ENCODE measurements at regions not wholly inside any gene's neighbourhood (a gene's known extent, or its start where the extent isn't known, plus 50 kb on each side); places are given as distances from the start of the nearest gene placed in this dataset.

DNA sequence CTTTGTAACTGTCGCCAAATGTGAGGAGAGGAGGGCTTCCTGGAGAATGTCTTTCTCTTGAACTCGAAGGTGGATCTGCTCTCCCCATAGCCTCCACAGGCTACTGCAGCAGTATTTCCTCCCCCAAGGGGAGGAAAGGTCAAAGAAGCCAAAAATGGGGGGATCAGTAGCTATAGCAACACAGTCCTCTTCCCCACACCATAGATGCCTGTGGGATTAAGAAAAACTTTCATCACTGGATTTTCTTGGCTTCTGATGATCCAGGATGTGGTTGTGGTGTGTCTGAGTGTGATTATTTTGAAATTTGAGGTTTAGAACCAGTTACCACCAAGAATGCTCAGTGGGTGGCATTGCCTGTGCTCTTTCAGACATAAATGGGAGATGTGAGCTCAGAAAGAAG, 140.1 kb upstream of the SPACA1 start:
- no peak for DNase-seq

DNA sequence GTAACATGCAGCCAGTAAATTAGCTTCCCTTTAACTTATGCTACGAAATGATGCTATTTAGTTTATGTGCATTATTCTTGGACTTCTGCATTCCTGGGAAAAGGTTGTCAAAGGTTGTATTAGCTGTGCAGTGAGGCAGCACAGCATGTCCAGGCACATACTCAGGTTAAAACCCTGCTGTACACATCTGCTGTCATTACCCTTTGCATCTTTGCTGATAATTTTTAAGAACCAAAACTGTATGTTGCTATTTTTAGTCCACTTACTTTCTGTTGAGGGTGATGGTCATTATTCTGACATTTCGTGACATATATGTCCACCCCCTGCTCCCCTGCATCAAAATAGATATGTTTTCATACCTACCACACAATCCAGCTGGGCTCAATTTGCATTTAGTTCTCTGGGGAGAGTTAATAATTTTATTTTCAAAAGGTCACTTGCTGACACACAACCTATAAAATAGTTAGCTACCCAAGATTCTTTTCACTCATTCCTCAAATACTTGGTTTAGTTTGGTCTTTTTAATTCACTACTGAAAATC, 142.5 kb upstream of the SPACA1 start:
- DNase-seq, result no peak

DNA sequence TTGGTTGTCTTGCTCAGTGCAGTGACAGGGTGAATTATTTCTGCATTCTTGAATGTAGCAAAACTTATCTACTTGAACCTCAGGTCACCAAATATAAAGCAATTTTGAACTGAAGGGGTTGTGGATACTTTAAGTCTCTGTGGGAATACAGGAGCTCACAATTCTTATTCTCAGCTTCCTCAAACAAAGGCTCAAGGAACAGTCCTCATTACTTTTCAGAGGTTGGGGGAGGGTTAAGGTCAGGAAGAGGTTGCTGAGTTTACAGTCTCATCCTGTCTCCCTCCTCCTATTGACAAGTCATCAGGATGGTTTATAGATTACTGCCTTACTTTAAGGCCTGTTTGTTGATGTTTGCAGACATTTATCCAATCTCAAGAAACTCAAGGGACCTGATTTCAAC, 143.6 kb upstream of the SPACA1 start:
- no peak for DNase-seq

DNA sequence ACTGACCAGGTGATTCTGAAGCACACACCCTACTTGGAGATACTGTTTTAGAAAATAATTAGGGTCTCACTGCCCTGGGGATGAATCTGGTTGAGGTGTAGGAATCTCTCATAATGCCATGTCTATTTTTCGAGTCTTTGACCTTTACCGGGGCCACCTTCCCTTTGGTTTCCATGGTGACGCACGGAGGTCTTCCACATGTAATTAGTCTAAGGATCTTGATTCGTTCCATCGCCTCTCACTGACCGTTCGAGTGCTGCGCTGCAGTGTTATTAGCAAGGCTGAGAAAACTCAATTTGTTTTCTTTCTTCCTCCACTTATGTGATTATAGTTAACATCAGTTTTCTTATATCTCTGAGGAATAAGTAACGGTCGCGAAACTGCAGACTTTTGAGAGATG, 144.3 kb upstream of the SPACA1 start:
- DNase-seq, result no peak

DNA sequence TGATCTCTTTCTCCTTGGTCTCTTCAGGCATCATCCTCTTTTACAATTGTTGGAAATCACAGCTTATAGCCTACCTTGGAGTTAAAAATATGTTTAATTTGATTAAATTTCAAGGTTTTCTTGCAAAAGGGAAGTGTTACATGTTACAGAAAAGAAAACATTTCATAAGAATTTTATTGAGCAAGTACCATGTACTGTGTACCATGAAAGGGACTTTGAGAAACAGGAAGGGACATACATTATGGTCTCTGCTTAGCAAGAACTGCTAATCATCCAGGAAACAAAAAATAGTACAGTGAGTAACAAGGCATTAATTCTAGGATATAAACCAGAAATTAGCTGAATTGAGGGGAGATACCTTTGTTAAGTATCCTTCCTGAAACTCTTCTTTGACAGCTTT, 145.3 kb upstream of the SPACA1 start:
- DNase-seq, result no peak

DNA sequence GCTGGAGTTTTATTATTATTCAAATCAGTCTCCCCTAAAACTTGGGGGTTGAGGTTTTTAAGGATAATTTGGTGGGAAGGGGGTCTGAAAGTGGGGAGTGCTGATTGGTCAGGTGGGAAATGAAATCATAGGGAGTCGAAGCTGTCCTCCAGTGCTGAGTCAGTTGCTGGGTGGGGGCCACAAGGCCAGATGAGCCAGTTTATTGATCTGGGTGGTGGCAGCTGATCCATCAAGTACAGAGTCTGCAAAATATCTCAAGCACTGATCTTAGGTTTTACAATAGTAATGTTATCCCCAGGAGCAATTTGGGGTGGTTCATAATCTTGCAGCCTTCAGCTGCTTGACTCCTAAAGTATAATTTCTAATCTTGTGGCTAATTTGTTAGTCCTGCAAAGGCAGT, 146.0 kb upstream of the SPACA1 start:
- DNase-seq, result no peak

DNA sequence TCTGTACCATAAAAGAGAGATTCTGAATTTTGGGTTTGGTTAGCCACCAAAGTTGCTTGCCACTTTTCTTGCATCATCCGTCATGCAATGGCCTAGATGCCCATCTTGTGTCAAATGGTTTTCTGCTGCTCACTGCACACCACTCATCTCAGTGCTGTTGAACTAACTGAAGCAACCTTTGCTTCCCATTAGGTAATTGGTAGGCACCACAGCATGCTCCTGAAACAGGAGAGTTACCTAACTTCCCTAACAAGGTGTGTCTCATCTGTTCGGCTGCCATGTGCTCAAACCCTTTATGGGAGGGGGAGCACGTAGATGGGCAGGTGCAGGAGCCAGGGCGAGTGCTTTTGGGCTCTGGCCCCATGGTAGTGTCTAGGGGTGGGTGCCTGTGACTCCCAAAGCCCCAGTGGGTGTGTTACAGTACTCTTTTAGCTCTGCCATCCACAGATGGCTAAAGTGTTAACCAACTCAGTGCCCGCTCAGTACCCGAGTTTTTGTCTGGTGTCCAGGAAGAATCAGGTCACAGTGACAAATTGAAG, 147.4 kb upstream of the SPACA1 start:
- DNase-seq, result no peak

DNA sequence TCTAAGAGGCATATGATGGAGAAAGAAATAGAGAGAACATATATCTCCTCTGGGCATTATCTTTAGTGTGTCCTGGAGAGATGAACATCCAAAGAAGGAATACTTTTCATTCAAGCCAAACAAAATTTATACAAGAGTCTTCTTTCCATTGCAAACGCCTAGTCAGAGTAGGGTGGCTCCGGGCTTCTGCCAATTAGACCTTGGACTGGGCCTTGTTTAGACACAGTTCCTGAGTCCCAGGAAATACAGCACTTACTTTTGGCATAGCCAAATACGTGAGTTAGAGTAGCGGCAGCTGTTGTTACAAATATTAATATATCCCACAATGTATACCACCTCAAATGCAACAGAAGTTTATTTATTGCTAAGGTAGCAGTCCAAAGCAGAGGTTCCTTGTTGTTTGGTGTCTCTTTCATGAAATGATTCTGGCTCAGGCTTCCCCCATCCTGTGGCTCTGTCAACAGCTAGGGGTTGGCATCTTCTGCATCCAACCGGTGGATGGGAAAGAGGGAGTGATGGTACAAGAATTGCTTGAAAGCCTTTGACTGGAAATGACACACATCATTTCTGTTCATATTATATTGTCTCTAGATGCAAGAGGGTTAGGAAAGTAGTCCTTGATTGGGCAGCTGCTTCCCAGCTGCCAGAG, 148.0 kb upstream of the SPACA1 start:
- no peak for DNase-seq

DNA sequence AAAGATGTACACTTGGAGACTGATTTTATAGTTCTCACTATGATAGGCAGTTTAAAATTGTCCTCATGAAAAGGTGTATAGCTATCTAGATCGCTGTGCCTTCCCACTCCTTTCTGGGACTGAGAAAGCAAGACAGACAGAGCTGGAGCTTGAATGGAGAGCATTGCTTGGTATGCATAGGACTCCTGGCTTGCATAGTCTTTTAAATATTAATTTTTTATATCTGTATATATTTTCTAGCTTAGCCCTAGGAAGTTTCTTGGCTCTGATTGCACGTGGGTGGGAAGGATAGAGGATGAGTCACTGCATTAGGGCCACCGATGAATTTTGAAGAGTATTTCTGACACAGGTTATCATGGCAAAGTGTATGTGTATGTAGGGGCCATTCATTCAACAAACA, 150.0 kb upstream of the SPACA1 start:
- DNase-seq, result no peak

DNA sequence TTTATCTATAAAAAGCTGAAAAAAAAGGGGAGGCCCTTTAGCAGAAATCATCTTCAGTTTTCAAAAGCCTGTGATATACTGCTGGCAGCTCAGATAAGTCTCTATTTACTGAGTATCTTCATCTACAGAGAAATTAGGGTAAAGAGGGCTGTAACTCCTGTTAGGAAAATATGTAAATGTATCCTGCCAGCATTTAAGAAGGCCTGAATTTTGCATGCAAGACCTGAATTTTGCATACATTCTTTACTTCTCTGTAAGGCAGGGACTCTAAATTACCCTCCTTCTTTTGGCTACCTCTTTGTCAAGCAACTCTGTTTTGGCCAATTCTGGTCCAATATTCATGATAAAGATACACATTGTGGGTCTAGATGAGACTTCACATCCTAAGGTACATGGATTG, 150.6 kb upstream of the SPACA1 start:
- no peak for DNase-seq

DNA sequence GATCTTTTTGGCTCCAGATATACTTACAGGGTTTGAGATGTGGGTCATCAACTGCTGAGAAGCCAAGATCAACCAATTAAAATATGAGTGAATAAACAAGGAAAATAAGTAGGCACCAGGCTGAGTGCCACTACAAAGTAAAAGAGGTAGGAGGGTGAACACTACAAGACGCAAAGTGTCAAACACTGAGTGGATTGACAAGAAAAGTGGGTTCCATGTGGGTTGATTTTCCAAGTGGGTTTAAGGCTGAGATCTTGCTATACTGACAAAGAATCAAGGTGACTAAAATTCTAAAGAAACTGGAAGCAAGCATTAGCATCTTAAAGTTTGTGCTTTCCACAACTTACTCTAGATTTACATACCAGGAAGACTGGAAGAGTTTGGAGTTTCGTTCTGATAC, 160.4 kb upstream of the SPACA1 start:
- no peak for DNase-seq

DNA sequence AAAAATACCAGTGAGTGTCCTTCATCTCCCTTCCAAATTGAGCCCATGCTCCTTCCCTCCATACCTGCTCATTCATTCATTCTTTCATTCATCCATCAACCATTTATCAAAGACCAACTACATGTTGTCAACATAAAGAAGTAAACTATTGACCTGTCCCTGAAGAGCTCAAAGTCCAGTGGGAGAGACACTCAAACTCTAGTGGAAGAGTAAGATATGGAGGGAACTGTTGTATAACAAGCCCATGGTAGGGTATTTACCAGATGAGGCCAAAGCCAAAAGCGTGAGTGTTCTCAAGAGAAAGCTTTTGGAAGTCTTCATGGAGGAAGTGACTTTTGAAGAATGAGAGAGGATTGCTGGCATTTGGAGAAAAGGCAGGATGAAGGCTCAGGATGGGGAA, 163.4 kb upstream of the SPACA1 start:
- DNase-seq, result no peak

DNA sequence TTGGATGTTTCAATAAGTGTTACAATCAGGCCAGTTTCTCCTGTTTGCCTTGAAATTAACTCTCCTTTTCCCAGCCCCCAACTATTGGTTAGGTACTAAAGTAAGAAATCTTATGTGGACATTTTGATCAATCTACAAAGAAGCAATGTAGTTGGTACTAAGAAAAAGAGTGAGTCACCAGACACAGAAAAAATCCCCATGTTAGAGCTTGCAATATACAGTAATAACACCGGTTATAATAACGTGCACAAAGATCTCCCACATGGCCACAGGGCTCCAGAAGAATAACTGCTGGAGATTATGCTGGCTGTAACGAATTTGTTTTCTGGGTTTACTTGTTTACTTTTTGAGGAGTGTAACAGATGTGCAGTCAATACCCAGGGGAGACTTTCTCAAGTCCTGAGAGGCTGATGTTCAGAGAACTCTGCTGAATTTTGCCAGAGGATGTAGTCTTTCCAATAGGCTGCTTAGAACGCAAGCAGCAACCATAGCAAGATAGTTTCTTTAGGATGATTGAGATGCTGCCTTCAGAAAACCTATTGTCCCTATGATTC, 166.2 kb upstream of the SPACA1 start:
- no peak for DNase-seq

DNA sequence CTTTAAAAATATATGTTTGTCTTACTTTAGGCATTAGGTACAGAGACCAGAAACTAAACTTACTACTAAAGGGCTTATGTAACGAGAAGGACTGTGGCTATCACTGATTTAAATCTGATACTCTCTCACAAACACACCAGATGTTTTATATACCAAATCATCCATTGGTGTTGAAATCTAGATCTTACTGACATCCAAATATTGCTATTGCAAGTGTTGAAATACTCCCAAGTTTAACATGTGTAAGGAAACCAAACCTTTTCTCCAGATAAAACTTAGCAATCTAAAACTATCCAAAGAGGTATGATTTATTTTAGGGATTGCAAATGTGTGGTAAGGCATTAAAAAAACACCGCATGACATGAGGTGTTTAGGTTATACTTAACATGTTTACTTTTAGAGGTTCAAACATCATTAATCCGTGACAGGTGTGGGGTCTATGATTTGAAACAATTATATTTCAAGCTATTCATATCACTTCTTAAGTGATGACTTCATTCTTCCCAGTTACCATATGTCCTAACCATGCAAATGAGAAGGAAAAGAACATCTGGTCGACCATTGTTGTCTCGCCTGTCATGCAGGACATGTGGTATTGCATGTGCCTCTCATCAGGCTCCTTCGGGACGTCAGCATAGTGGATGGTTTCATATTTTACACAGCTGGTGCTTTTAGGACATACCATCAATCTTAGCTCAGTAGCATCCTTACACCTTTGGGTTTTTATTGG, 168.3 kb upstream of the SPACA1 start:
- no peak for DNase-seq

DNA sequence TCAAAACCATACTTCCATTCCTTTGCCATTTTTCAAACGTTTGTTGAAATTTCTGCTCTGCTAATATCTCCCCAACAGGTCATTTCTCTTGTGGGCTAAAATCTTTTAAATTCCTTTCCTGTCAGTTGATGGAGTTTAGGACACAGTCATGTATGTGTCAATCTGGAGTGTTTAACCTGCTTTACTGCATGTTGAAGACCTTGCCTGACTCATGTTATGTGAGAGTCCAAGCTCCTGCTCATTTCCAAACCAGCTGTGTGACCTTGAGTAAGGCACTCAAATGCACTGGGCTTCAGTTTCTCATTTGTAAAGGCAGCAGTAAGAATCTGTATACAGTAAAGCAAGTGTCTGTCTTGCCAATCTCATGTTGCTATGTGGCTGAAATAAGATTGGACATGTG, 171.9 kb upstream of the SPACA1 start:
- DNase-seq, result no peak

DNA sequence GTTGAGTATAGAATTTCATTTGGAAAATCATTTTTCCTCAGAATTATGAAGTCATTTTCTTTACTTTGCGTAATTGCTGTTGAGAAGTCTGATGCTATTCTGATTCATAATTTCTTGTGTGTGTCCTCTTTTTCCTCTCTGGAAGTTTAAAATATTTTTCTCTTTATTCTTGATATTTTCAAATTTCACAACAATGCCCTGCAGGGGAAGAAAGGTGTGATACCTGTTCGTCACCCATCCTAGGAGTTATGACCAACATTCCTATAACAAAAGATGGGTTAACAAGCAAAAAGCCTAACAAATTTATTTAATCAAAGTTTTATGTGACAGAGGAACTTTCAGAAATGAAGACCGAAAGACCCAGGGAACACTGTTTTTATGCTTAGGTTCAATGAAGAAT, 171.5 kb upstream of the AKIRIN2 start:
- no peak for DNase-seq

DNA sequence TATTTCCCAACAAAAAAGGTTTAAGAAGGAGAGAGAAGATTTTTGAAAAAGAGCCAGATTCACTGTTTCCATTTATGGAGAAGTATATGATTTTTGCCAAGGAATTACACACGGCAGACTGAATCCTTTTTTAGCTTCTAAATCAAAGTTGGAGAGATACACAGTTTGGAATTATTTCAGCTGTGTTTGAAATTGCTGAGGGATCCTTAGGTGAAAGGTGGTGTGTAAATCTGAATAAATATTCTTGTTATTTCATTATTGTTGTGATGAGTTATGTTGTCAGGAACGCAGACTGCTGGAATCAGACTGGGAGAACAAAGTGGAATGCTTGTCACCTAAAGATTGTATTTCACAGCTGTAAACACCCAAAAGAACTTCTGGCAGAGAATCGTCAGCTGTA, 168.5 kb upstream of the AKIRIN2 start:
- no peak for DNase-seq

DNA sequence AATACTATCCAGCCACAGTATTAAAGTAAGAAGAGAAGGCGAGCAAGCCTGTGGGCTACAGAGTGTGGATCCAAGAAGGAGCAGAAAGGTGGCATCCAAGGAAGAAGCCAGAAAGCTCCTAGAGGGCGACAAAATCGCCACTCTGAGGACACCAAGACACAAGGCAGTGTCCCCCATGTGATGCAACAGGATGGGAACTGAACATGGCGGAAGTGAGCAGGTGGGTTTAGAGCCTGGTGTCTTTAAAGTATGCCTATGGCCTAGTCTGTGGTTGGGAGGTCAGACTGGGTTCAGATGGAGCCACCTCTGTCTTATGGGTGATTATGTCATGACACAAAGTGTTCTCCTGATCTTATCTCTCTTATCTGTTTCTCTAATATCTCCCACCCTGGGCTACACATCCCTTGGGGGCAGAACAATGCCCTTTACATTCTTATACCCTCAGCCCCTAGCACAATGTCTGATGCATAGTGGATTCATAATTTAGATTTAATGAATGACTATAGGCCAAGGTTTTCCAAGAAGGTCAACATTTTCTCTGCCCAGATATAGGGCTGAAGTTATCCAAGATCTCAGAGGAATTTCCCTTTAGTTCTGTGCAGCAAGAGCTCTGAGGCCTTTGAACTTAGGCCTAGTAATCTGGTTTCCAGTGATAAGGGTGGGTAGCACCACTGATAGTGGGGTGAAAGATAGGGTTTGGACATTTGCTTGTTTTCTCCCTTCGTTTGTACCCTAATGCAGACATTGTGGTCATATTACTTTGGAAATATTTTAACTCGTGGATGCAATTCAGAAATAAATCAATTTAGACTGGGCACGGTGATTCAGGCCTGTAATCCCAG, 167.3 kb upstream of the AKIRIN2 start:
- DNase-seq, result no peak

DNA sequence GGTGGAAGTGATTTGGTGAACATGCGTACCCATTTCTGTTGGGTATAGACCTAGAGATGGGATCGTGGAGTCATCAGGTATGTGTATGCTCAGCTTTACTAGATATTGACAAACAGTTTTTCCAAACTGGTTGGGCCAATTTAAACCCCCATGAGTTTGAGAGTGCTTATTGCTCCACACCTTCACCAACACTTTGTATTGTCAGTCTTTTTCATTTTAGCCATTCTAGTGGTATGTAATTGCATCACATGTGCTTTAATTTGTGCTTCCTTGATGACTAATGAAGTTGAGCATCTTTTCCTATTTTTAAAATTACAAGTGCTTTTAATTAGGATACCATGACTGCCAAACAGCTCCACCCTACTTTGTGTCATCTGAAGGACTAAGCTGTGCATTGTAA, 158.9 kb upstream of the AKIRIN2 start:
- DNase-seq, result no peak

DNA sequence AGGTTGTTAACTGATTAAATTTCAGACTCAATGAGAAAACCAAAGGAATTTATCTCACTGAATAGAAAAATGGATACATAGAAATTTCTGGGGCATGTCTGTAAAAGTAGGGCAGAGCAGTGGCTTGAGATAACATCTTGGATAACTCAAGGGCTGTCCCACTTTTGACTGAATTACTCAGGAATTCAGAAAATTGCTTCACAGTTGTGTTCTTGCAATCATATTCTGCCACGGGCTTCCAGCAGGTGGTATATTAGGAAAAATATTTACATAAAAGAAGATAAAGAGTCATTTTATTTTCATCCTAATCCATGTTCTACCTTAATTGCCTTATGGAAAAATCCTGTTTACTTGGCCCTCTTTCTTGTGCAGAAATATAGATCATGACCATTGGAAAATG, 156.4 kb upstream of the AKIRIN2 start:
- DNase-seq, result no peak

DNA sequence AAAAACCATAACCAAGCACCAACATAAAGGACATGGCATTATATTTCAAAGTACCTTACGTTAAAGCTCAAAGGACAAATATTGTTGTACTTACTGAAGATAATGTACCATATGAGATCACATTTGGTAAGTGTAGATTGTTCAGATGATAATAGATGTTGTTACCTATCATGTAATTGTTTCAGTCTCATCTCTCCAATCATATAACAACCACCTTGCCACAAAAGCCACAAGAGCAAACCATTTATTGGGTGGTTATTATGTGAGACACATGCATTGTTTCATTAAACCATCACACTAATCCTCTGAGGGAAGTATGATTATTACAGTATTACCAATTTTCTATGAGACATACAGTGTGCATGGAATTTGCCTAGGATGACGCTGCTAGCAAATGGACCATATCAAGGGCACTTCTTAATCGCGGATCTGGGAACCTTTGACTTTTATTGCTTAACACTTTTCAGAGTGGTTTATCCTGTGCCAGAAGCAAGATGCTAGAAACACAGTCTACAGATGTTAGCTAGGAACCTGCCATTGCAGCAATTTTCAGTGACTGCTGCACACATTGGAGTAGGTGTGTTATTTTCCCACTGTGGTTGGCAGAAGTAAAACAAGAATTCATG, 149.8 kb upstream of the AKIRIN2 start:
- DNase-seq, result no peak

DNA sequence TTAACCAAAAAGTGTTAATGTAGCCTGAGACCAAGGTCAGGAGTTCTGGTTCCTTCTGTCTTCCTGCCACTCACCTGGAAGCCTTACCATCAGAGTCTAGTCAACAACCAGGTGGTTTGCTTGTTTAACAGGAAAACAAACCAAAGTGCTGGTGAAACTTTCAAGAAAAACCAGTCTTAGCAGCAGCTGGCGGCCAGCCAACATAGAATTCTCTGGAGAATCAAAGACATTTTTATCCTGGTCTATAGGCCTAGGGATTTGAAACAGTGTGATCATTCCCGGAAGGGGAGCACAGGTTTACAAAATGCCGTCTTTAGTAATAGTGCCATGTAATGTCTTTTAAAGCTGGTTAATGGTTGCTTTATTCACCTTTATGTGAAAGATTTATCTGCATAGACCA, 146.6 kb upstream of the AKIRIN2 start:
- DNase-seq, result no peak

All from occipital lobe (tissue), 1 donor.